HCT116 (cell line): ENCODE measurements at regions not wholly inside any gene's neighbourhood (a gene's known extent, or its start where the extent isn't known, plus 50 kb on each side); places are given as distances from the start of the nearest gene placed in this dataset.

Source experiments
- ATAC-seq: fragments of 200-7000 bp; cut with Tn5 transposase; 2 replicates; pipeline ENCODE4 v1.9.1; 2020; ENCODE audit warnings: mild to moderate bottlenecking, moderate library complexity
- BruUV-seq: library from RNA; stranded (reverse); fragments of 400-500 nt; replicated peaks from 2 replicates; lab custom pipeline; 2021; lab: Mats Ljungman, UMichigan
- CTCF ChIA-PET: fragments of 300-600 bp; sonication (Branson Sonifier 250); formaldehyde crosslinking; loops from one replicate; lab custom pipeline; 2021; ENCODE audit warnings: antibody characterized with exemption; lab: Charles Lee
- POLR2A ChIA-PET: fragments of 300-600, 350-600 bp; sonication (Branson Sonifier 250); formaldehyde crosslinking; loops from one replicate; lab custom pipeline; 2021; ENCODE audit warnings: antibody characterized with exemption; lab: Charles Lee
- RAD21 ChIA-PET, 2 experiments: fragments of 300-600 bp; sonication (Branson Sonifier 250); formaldehyde crosslinking; loops; one replicate each; lab custom pipeline; 2023; ENCODE audit warnings: low total read pairs in 2 of 2; ENCODE audit not compliant: uncharacterized antibody in 2 of 2, unreplicated experiment in 2 of 2, low non-redundant PET in 1 of 2; lab: Charles Lee
- DNase-seq: peaks from one replicate; pipeline ENCODE4 v3.0.0-alpha.2; 2010; ENCODE audit warnings: low read depth, low spot score
- H2AFZ ChIP-seq: fragments of 200-600 bp; shearing (Covaris generic), sonication (generic); 2 replicates; pipeline ENCODE4 v1.6.1; 2017; ENCODE audit warnings: low read depth, mixed run types, mixed read lengths, antibody characterized with exemption, low read length; ENCODE audit not compliant: poor library complexity, severe bottlenecking
- H3K27ac ChIP-seq: 2 replicates; pipeline ENCODE4 v1.5.1; 2012; ENCODE audit warnings: low read depth, low read length
- H3K27me3 ChIP-seq: fragments of 200-600 bp; sonication (generic); 2 replicates; pipeline ENCODE4 v1.6.1; 2016; ENCODE audit warnings: mixed run types, low read length, mixed read lengths; ENCODE audit not compliant: insufficient read depth
- H3K36me3 ChIP-seq, 2 experiments: fragments of 200-500 bp in 1 of 2; fragments of 200-600 bp in 1 of 2; sonication (Bioruptor generic) in 1 of 2; sonication (generic) in 1 of 2; 2 replicates each; pipeline versions ENCODE4 v1.5.1 to v1.6.1; 2014 to 2016; ENCODE audit warnings: low read length in 2 of 2, inconsistent platforms in 1 of 2, mixed read lengths in 1 of 2, mixed run types in 1 of 2; ENCODE audit not compliant: insufficient read depth in 2 of 2, control insufficient read depth in 1 of 2
- H3K4me1 ChIP-seq, 2 experiments: fragments of 200-600 bp in 1 of 2; sonication (generic) in 1 of 2; 2 replicates each; pipeline versions ENCODE4 v1.5.1 to v1.6.1; 2012 to 2017; ENCODE audit warnings: low read length in 2 of 2, inconsistent platforms in 1 of 2, mild to moderate bottlenecking in 1 of 2, mixed read lengths in 1 of 2, mixed run types in 1 of 2, moderate library complexity in 1 of 2; ENCODE audit not compliant: insufficient read depth in 2 of 2, control insufficient read depth in 1 of 2
- H3K4me2 ChIP-seq: fragments of 200-600 bp; sonication (generic); 2 replicates; pipeline ENCODE4 v1.6.1; 2017; ENCODE audit warnings: mixed run types, low read length, mixed read lengths
- H3K4me3 ChIP-seq, 2 experiments: fragments of 200-600 bp in 1 of 2; sonication (generic) in 1 of 2; replicated peaks in 1 of 2; 2 replicates each; pipeline ENCODE4 v1.5.1; 2011 to 2016; ENCODE audit warnings: low read length in 2 of 2, control low read depth in 1 of 2, low read depth in 1 of 2, mild to moderate bottlenecking in 1 of 2, mixed read lengths in 1 of 2, mixed run types in 1 of 2
- H3K79me2 ChIP-seq: fragments of 200-600 bp; sonication (generic); 2 replicates; pipeline ENCODE4 v1.6.1; 2017; ENCODE audit warnings: mild to moderate bottlenecking, mixed run types, low read length, moderate library complexity, mixed read lengths; ENCODE audit not compliant: insufficient read depth
- H3K9ac ChIP-seq: fragments of 200-600 bp; sonication (generic); 2 replicates; pipeline ENCODE4 v1.6.1; 2016; ENCODE audit warnings: low read length, mixed read lengths
- H3K9me2 ChIP-seq: fragments of 200-600 bp; sonication (generic), shearing (Covaris generic); 2 replicates; pipeline ENCODE4 v1.6.1; 2017; ENCODE audit warnings: mixed run types, mild to moderate bottlenecking, moderate library complexity; ENCODE audit not compliant: insufficient read depth
- H3K9me3 ChIP-seq, 2 experiments: fragments of 200-500 bp in 1 of 2; fragments of 200-600 bp in 1 of 2; sonication (Bioruptor generic) in 1 of 2; sonication (generic) in 1 of 2; 2 replicates each; pipeline ENCODE4 v1.6.1; 2014 to 2017; ENCODE audit warnings: low read length in 2 of 2, mixed read lengths in 2 of 2, inconsistent platforms in 1 of 2, low read depth in 1 of 2, mild to moderate bottlenecking in 1 of 2, mixed run types in 1 of 2, moderate library complexity in 1 of 2; ENCODE audit not compliant: control insufficient read depth in 1 of 2, insufficient read depth in 1 of 2
- H4K20me1 ChIP-seq: fragments of 200-600 bp; sonication (generic), shearing (Covaris generic); 2 replicates; pipeline ENCODE4 v1.6.1; 2017; ENCODE audit warnings: mixed run types, mild to moderate bottlenecking, moderate library complexity; ENCODE audit not compliant: insufficient read depth
- CEBPB ChIP-seq: IDR thresholded peaks from 2 replicates; pipeline ENCODE4 v1.6.1; 2012; ENCODE audit warnings: low read depth
- CTCF ChIP-seq, 3 experiments: fragments of 200-600 bp in 1 of 3; sonication (generic) in 1 of 3; IDR thresholded peaks in 2 of 3; conservative IDR thresholded peaks in 1 of 3; 2 replicates each; pipeline ENCODE4 v1.5.1; 2012 to 2017; ENCODE audit warnings: low read depth in 2 of 3, low read length in 2 of 3, antibody characterized with exemption in 1 of 3, borderline replicate concordance in 1 of 3, control low read depth in 1 of 3, mild to moderate bottlenecking in 1 of 3, mixed read lengths in 1 of 3, mixed run types in 1 of 3, moderate library complexity in 1 of 3; ENCODE audit not compliant: insufficient read depth in 1 of 3
- EGR1 ChIP-seq: IDR thresholded peaks from 2 replicates; pipeline ENCODE4 v1.6.1; 2012; ENCODE audit warnings: low read depth
- ELF1 ChIP-seq: IDR thresholded peaks from 2 replicates; pipeline ENCODE4 v1.6.1; 2012; ENCODE audit warnings: low read depth, borderline replicate concordance
- EZH2 ChIP-seq: fragments of 200-600 bp; sonication (generic); IDR thresholded peaks from 2 replicates; pipeline ENCODE4 v1.6.1; 2017; ENCODE audit warnings: antibody characterized with exemption, mixed run types
- FOSL1 ChIP-seq: IDR thresholded peaks from 2 replicates; pipeline ENCODE4 v1.6.1; 2012; ENCODE audit warnings: low read depth
- JUND ChIP-seq: IDR thresholded peaks from 2 replicates; pipeline ENCODE4 v1.6.1; 2012
- POLR2AphosphoS5 ChIP-seq: IDR thresholded peaks from 2 replicates; pipeline ENCODE4 v1.6.1; 2011; ENCODE audit warnings: mild to moderate bottlenecking, low read depth, low read length, moderate library complexity
- SIN3A ChIP-seq: IDR thresholded peaks from 2 replicates; pipeline ENCODE4 v1.6.1; 2012; ENCODE audit warnings: low read depth
- SP1 ChIP-seq: IDR thresholded peaks from 2 replicates; pipeline ENCODE4 v1.6.1; 2012; ENCODE audit warnings: low read depth
- SRF ChIP-seq: IDR thresholded peaks from 2 replicates; pipeline ENCODE4 v1.6.1; 2012; ENCODE audit warnings: low read depth
- TCF7L2 ChIP-seq: IDR thresholded peaks from 2 replicates; pipeline ENCODE4 v1.7.0; 2011; ENCODE audit warnings: borderline replicate concordance, inconsistent platforms; ENCODE audit not compliant: insufficient read depth, insufficient read length; ENCODE audit errors: extremely low read depth
- ZBTB33 ChIP-seq: IDR thresholded peaks from 2 replicates; pipeline ENCODE4 v1.6.1; 2011; ENCODE audit warnings: mild to moderate bottlenecking, low read length, moderate library complexity; ENCODE audit not compliant: insufficient replicate concordance; ENCODE audit errors: extremely low read depth
- ZNF274 ChIP-seq: fragments of 200-500 bp; sonication (Bioruptor generic); IDR thresholded peaks from 2 replicates; pipeline ENCODE4 v1.6.1; 2014; ENCODE audit warnings: mild to moderate bottlenecking, low read depth, low read length, inconsistent platforms
- intact Hi-C: fragments of 100-400 bp; cut with micrococcal nuclease; formaldehyde crosslinking; loops from 2 replicates; pipeline ENCODE4 v1.10.0; 2022

- RAD21 ChIA-PET: no interaction called here
- ATAC-seq: no peak
- intact Hi-C loops: no loop called here
- no peak overlapping the region for H3K9ac ChIP-seq
- TF ChIP-seq ZBTB33 (no peak), SP1 (no peak)
- no peak overlapping the region for H3K27ac ChIP-seq
- H2AFZ ChIP-seq: no peak overlapping the region
- no TSS peak for BruUV-seq
- H3K4me3 ChIP-seq: no peak overlapping the region
- no peaks in the 10 kb centered on the region for H4K20me1 ChIP-seq
- no peaks in the 10 kb centered on the region for H3K9me3 ChIP-seq
- H3K4me1 ChIP-seq: no peaks in the 10 kb centered on the region
- DNase-seq: no peak
- POLR2A ChIA-PET: no interaction called here
- H3K79me2 ChIP-seq: no peaks in the 10 kb centered on the region
- CTCF ChIA-PET: no interaction called here
- no peaks in the 10 kb centered on the region for H3K9me2 ChIP-seq
- no peak overlapping the region for H3K4me2 ChIP-seq
- H3K27me3 ChIP-seq: peaks cover 13% of the 10 kb centered on the region
- H3K36me3 ChIP-seq: no peaks in the 10 kb centered on the region
These were observed 66.2 kb upstream of the PTPRT start for GRCh38 chr20:43255877-43256276.

GRCh38 chr20:43252761-43253160 lies 63.1 kb upstream of the PTPRT start:
- Histone ChIP-seq H3K27me3 (peaks cover 24% of the 10 kb centered on the region), H3K4me1 (no peaks in the 10 kb centered on the region)
- TF ChIP-seq POLR2AphosphoS5: no peak
- TF ChIP-seq JUND: no peak
- TF ChIP-seq EZH2: no peak
- TF ChIP-seq FOSL1: no peak
- no peak for TF ChIP-seq ELF1
- no peak for TF ChIP-seq ZNF274
- TF ChIP-seq SIN3A: no peak
- TF ChIP-seq TCF7L2: no peak
- TF ChIP-seq SP1: no peak
- TF ChIP-seq EGR1: no peak
- TF ChIP-seq SRF: no peak
- no peak for TF ChIP-seq CTCF (IDR thresholded peaks at IDR 0.05 in 2 of 3, conservative IDR thresholded peaks at IDR 0.05 in 1 of 3; ENCODE audit: borderline replicate concordance in 1 of 3, insufficient read depth in 1 of 3, low read depth in 2 of 3, low read length in 2 of 3)
- TF ChIP-seq CEBPB: no peak
- TF ChIP-seq, all 23 proteins: peak for 0
- Histone ChIP-seq H2AFZ (no peak overlapping the region), H3K36me3 (no peaks in the 10 kb centered on the region), H3K9me2 (no peaks in the 10 kb centered on the region), H3K4me2 (no peak overlapping the region), H3K4me3 (no peak overlapping the region), H4K20me1 (no peaks in the 10 kb centered on the region), H3K79me2 (no peaks in the 10 kb centered on the region), H3K9ac (no peak overlapping the region), H3K9me3 (no peaks in the 10 kb centered on the region), H3K27ac (no peak overlapping the region)
- intact Hi-C loops: no loop called here
- RAD21 ChIA-PET: no interaction called here
- POLR2A ChIA-PET: no interaction called here
- ATAC-seq (no peak), DNase-seq (no peak)
- CTCF ChIA-PET: no interaction called here
- no TSS peak for BruUV-seq
